ENCODE measurements at regions not wholly inside any gene's neighbourhood (a gene's known extent, or its start where the extent isn't known, plus 50 kb on each side); places are given as distances from the start of the nearest gene placed in this dataset.

DNA sequence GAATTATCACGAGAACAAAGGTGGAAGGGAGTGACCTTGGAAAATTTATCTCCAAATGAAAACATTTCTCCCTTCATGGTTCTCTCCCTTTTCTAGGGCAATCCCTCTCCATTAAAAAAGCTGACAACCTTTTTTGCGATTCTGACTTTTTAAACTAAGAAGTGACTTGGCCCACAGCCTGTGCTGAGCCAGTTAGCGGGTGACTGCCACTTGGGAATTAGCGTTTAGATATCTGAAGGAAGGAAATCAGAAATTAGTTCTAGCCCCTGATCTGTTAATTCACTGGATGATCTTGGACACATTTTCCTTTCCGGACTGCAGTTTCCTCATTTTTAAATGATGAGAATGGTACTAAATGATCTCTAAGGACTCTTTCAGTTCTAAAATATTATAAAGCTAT is 245.0 kb downstream of the FBXO8 start:
- H3K18ac ChIP-seq (ENCODE audit: extremely low read depth, low read length) = no peak overlapping the region
- WGBS, 2 experiments (ENCODE audit: extremely low coverage in 1 of 2, insufficient coverage in 1 of 2, insufficient read length in 1 of 2, insufficient replicate concordance in 2 of 2, low coverage in 1 of 2, low lambda C conversion rate in 2 of 2, missing lambda C conversion rate in 1 of 2) = 87% methylated on average over 5 of the region's 5 CpGs; no CpG with 5 or more reads in 1 of the 2 experiments
- H3K27me3 ChIP-seq (replicated peaks in 1 of 4; ENCODE audit: control insufficient read depth in 3 of 4, extremely low read depth in 1 of 4, insufficient read depth in 3 of 4, low read length in 3 of 4) = no peaks in the 10 kb centered on the region
- ChIA-PET CTCF (ENCODE audit: partially characterized antibody) (interaction anchor here (0.6 kb wide), 1 partner anchor 51 kb away, joined by 3 read pairs; no protein-coding TSS in a partner anchor), POLR2A (ENCODE audit: partially characterized antibody) (no interaction called here)
- FAIRE-seq (no peak), DNase-seq (ENCODE audit: low read depth in 1 of 2, low spot score in 2 of 2) (no peak)
- H3K23ac ChIP-seq (ENCODE audit: insufficient read length) = no peak overlapping the region
- no peaks in the 10 kb centered on the region for H3K36me3 ChIP-seq (ENCODE audit: control insufficient read depth in 2 of 4, insufficient read depth in 4 of 4, low read length in 3 of 4)
- no peaks in the 10 kb centered on the region for H3K23me2 ChIP-seq (ENCODE audit: low read depth, low read length)
- no peak overlapping the region for H2BK20ac ChIP-seq (ENCODE audit: low read length)
- H4K91ac ChIP-seq (replicated peaks; ENCODE audit: insufficient read length, low read length) = no peak overlapping the region
- no peak overlapping the region for H3K4me3 ChIP-seq (ENCODE audit: extremely low read depth in 1 of 4, insufficient read depth in 2 of 4, low read depth in 3 of 4, low read length in 4 of 4)
- H3K9ac ChIP-seq (replicated peaks in 1 of 4; ENCODE audit: extremely low read depth in 1 of 4, low read depth in 3 of 4, low read length in 3 of 4) = no peak overlapping the region
- no peak overlapping the region for H2AFZ ChIP-seq (ENCODE audit: low read length)
- H3K9me3 ChIP-seq (ENCODE audit: insufficient read depth in 2 of 2, low read depth in 1 of 2, low read length in 1 of 2) = no peaks in the 10 kb centered on the region
- H4K20me1 ChIP-seq (replicated peaks in 1 of 2; ENCODE audit: control insufficient read depth in 1 of 2, insufficient read depth in 2 of 2, low read length in 2 of 2) = no peaks in the 10 kb centered on the region
- no peak overlapping the region for H2BK120ac ChIP-seq (replicated peaks; ENCODE audit: low read depth, low read length)
- no peak overlapping the region for H2BK15ac ChIP-seq (ENCODE audit: low read length)
- no peak overlapping the region for H4K8ac ChIP-seq (ENCODE audit: extremely low read depth, insufficient read depth, low read length)
- H3K79me1 ChIP-seq (ENCODE audit: low read depth, low read length) = no peaks in the 10 kb centered on the region
- no peaks in the 10 kb centered on the region for H3K79me2 ChIP-seq (ENCODE audit: control insufficient read depth in 1 of 2, insufficient read depth in 2 of 2, low read length in 2 of 2)
- no peak overlapping the region for H4K5ac ChIP-seq (ENCODE audit: insufficient read length, low read depth, low read length)
- no peak overlapping the region for H2AK5ac ChIP-seq (ENCODE audit: low read depth, low read length)
- H3K4me2 ChIP-seq (ENCODE audit: insufficient read depth in 1 of 2, low read depth in 2 of 2, low read length in 2 of 2) = no peak overlapping the region
- no peak overlapping the region for H3K56ac ChIP-seq (replicated peaks; ENCODE audit: insufficient read length, low read depth, low read length)
- peaks cover 4 to 11% (median 10%) of the 10 kb centered on the region in 4 experiments; a peak in 5 of 7 replicates for H3K4me1 ChIP-seq (replicated peaks in 1 of 4; ENCODE audit: control insufficient read depth in 3 of 4, insufficient read depth in 4 of 4, low read length in 3 of 4)
- no peak overlapping the region for H3K14ac ChIP-seq (ENCODE audit: insufficient read length)
- no peak overlapping the region for H3K27ac ChIP-seq (ENCODE audit: low read depth, low read length)
- H2BK12ac ChIP-seq (ENCODE audit: low read depth, low read length) = no peak overlapping the region
- no peak overlapping the region for H3K4ac ChIP-seq (replicated peaks; ENCODE audit: insufficient read length, low read depth, low read length)
- H2BK5ac ChIP-seq (ENCODE audit: low read depth, low read length) = no peak overlapping the region
- TF ChIP-seq NRF1 (IDR thresholded peaks at IDR 0.05; ENCODE audit: low read depth, low read length) (no peak), CHD2 (IDR thresholded peaks at IDR 0.05; ENCODE audit: low read length) (no peak), CBX8 (IDR thresholded peaks at IDR 0.05; ENCODE audit: borderline replicate concordance, low read depth, low read length) (no peak), HDAC6 (IDR thresholded peaks at IDR 0.05; ENCODE audit: low read depth, low read length) (no peak), JUN (IDR thresholded peaks at IDR 0.05; ENCODE audit: low read depth, low read length) (no peak), BRCA1 (IDR thresholded peaks at IDR 0.05; ENCODE audit: low read depth, low read length) (no peak), CHD1 (IDR thresholded peaks at IDR 0.05; ENCODE audit: low read depth, low read length) (no peak), TBP (IDR thresholded peaks at IDR 0.05; ENCODE audit: low read depth, low read length) (no peak), KDM4A (IDR thresholded peaks at IDR 0.05; ENCODE audit: low read depth, low read length, severe bottlenecking) (no peak), PHF8 (conservative IDR thresholded peaks at IDR 0.05; ENCODE audit: low read depth, low read length) (no peak), SAP30 (IDR thresholded peaks at IDR 0.05; ENCODE audit: insufficient read depth, insufficient replicate concordance, low read length) (no peak), NANOG (IDR thresholded peaks at IDR 0.05; ENCODE audit: insufficient read depth, low read depth, low read length, poor library complexity, severe bottlenecking) (no peak)
- TF ChIP-seq, protein P1, sequence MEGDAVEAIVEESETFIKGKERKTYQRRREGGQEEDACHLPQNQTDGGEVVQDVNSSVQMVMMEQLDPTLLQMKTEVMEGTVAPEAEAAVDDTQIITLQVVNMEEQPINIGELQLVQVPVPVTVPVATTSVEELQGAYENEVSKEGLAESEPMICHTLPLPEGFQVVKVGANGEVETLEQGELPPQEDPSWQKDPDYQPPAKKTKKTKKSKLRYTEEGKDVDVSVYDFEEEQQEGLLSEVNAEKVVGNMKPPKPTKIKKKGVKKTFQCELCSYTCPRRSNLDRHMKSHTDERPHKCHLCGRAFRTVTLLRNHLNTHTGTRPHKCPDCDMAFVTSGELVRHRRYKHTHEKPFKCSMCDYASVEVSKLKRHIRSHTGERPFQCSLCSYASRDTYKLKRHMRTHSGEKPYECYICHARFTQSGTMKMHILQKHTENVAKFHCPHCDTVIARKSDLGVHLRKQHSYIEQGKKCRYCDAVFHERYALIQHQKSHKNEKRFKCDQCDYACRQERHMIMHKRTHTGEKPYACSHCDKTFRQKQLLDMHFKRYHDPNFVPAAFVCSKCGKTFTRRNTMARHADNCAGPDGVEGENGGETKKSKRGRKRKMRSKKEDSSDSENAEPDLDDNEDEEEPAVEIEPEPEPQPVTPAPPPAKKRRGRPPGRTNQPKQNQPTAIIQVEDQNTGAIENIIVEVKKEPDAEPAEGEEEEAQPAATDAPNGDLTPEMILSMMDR (IDR thresholded peaks at IDR 0.05; ENCODE audit: control extremely low read depth in 1 of 3, insufficient read depth in 1 of 3, low read depth in 1 of 3, low read length in 3 of 3) = no peak
